Fibroblast of lung (primary cell): ENCODE measurements at regions not wholly inside any gene's neighbourhood (a gene's known extent, or its start where the extent isn't known, plus 50 kb on each side); places are given as distances from the start of the nearest gene placed in this dataset.

Experiments used
- DNase-seq, 2 donors: peaks; one replicate each; pipeline versions ENCODE4 v3.0.0 to v3.0.0-alpha.2; 2010; ENCODE audit warnings: low read depth in 2 of 2
- H2AFZ ChIP-seq: 2 replicates; pipeline ENCODE4 v1.5.1; 2012; ENCODE audit warnings: low read length, control low read depth, inconsistent platforms
- H3K27ac ChIP-seq: 2 replicates; pipeline ENCODE4 v1.5.1; 2011; ENCODE audit warnings: low read length, control low read depth; ENCODE audit not compliant: insufficient read depth
- H3K27me3 ChIP-seq: 2 replicates; pipeline ENCODE4 v1.5.1; 2011; ENCODE audit warnings: mild to moderate bottlenecking, low read length; ENCODE audit not compliant: control insufficient read depth, insufficient read depth
- H3K36me3 ChIP-seq: 2 replicates; pipeline ENCODE4 v1.5.1; 2011; ENCODE audit warnings: low read length; ENCODE audit not compliant: control insufficient read depth, insufficient read depth
- H3K4me1 ChIP-seq: 2 replicates; pipeline ENCODE4 v1.5.1; 2011; ENCODE audit warnings: low read length; ENCODE audit not compliant: control insufficient read depth, insufficient read depth; ENCODE audit errors: extremely low read depth
- H3K4me2 ChIP-seq: 2 replicates; pipeline ENCODE4 v1.5.1; 2011; ENCODE audit warnings: low read length, control low read depth; ENCODE audit not compliant: insufficient read depth; ENCODE audit errors: extremely low read depth
- H3K4me3 ChIP-seq, 4 experiments: fragments of 200-600 bp in 1 of 4; sonication (generic) in 1 of 4; replicated peaks in 1 of 4; 2 replicates each; pipeline ENCODE4 v1.5.1; 2011 to 2016; ENCODE audit warnings: low read length in 4 of 4, low read depth in 3 of 4, mild to moderate bottlenecking in 3 of 4, control low read depth in 2 of 4, inconsistent platforms in 1 of 4, mixed read lengths in 1 of 4; ENCODE audit not compliant: insufficient read depth in 1 of 4; ENCODE audit errors: control extremely low read depth in 1 of 4
- H3K79me2 ChIP-seq: 2 replicates; pipeline ENCODE4 v1.5.1; 2012; ENCODE audit warnings: mild to moderate bottlenecking, low read length, inconsistent platforms; ENCODE audit not compliant: control insufficient read depth, insufficient read depth
- H3K9ac ChIP-seq: 2 replicates; pipeline ENCODE4 v1.5.1; 2011; ENCODE audit warnings: mild to moderate bottlenecking, low read length, control low read depth; ENCODE audit not compliant: insufficient read depth
- H3K9me3 ChIP-seq: 2 replicates; pipeline ENCODE4 v1.5.1; 2012; ENCODE audit warnings: low read depth, low read length; ENCODE audit not compliant: control insufficient read depth, insufficient read depth
- H4K20me1 ChIP-seq: 2 replicates; pipeline ENCODE4 v1.5.1; 2011; ENCODE audit warnings: low read length; ENCODE audit not compliant: control insufficient read depth, insufficient read depth; ENCODE audit errors: extremely low read depth
- EZH2 ChIP-seq: IDR thresholded peaks from 2 replicates; pipeline ENCODE4 v1.5.1; 2012; ENCODE audit warnings: low read length, control low read depth, mild to moderate bottlenecking; ENCODE audit errors: missing control alignments
- TF ChIP-seq, protein P1 (sequence below), 2 donors: IDR thresholded peaks in 1 of 2; conservative IDR thresholded peaks in 1 of 2; 1 replicate in 1 of 2; 2 replicates in 1 of 2; pipeline ENCODE4 v1.5.1; 2011 to 2012; ENCODE audit warnings: low read length in 2 of 2, control low read depth in 1 of 2, inconsistent platforms in 1 of 2, low read depth in 1 of 2, mild to moderate bottlenecking in 1 of 2

DNA sequence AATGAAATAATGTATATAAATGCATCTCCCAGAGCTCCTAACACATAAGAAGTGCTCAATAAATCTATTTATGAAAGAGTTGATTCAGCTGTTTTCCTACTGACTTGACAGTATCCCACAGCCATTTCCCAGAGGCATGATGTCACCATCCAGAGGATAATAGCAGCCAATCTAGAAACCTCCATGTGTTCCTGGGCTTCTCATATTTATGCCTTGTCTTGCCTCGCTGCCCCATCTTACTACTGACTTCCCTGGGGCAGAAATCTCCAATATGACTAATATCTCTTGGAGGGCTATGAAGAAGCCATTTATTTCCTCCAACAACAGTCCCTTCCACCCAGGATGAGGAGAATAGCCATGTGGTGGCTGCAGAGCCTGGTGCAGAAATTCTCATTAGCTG, 115.4 kb upstream of the NAV2 start:
- H3K27ac ChIP-seq = no peak overlapping the region
- no peaks in the 10 kb centered on the region for H3K36me3 ChIP-seq
- H2AFZ ChIP-seq = no peak overlapping the region
- no peak overlapping the region for H3K4me3 ChIP-seq
- no peak overlapping the region for H3K4me2 ChIP-seq
- peak; percentile 73 to 80 for DNase-seq
- no peaks in the 10 kb centered on the region for H4K20me1 ChIP-seq
- H3K9ac ChIP-seq = no peak overlapping the region
- no peak for TF ChIP-seq EZH2
- TF ChIP-seq, protein P1, sequence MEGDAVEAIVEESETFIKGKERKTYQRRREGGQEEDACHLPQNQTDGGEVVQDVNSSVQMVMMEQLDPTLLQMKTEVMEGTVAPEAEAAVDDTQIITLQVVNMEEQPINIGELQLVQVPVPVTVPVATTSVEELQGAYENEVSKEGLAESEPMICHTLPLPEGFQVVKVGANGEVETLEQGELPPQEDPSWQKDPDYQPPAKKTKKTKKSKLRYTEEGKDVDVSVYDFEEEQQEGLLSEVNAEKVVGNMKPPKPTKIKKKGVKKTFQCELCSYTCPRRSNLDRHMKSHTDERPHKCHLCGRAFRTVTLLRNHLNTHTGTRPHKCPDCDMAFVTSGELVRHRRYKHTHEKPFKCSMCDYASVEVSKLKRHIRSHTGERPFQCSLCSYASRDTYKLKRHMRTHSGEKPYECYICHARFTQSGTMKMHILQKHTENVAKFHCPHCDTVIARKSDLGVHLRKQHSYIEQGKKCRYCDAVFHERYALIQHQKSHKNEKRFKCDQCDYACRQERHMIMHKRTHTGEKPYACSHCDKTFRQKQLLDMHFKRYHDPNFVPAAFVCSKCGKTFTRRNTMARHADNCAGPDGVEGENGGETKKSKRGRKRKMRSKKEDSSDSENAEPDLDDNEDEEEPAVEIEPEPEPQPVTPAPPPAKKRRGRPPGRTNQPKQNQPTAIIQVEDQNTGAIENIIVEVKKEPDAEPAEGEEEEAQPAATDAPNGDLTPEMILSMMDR (conservative IDR thresholded peaks at IDR 0.05 in 1 of 2, IDR thresholded peaks at IDR 0.05 in 1 of 2; ENCODE audit: low read depth in 1 of 2, low read length in 2 of 2) = no peak
- no peaks in the 10 kb centered on the region for H3K9me3 ChIP-seq
- no peaks in the 10 kb centered on the region for H3K79me2 ChIP-seq
- H3K4me1 ChIP-seq = peaks cover 17% of the 10 kb centered on the region
- H3K27me3 ChIP-seq = no peaks in the 10 kb centered on the region

DNA sequence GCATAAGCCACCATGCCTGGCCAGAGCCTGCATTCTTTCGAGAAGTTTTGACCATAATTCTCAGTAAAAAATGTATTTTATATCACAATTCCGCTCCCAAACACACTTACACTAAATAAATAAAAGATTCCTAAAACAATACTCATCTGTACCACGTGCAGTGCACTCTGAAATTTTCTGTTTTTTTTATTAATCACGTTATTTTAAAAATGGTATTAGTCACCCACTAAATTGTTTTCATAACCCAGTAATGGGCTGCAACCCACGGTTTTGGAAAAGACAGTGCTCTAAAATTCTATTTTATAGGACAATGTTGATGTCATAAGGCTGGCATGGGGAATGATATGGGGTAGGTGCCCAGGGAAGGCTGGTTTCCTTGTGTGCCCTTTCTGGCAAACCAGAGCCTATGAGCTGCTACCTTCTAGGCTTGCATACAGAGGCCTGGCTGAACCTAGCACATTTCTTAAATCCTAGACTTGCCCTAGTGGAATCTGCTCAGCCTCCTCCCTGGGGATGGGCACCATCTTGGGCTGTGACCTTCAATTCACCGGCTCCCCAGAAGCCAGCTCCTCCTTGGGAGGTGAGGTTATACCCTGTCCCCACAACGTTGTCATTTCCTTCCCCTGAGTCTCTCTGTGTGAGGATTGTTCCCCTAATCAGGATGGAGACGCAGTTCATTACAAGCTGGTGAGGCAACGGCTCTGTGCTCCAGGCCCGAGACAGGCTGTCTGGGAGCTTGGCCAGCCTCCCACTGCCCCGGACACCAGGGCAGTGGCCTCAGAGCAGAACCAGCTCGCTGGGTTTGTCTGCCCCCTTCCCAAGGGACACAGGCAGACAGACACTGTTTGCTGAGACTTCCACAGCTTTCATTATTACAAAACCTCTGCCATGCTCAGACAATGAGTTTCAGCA, 116.5 kb upstream of the NAV2 start:
- Histone ChIP-seq H2AFZ (peak overlapping the region; percentile 47), H3K9ac (peak overlapping the region; percentile 54), H3K4me1 (peaks cover 17% of the 10 kb centered on the region), H3K79me2 (no peaks in the 10 kb centered on the region), H4K20me1 (no peaks in the 10 kb centered on the region), H3K27me3 (no peaks in the 10 kb centered on the region), H3K4me2 (peak overlapping the region; percentile 74), H3K9me3 (no peaks in the 10 kb centered on the region), H3K36me3 (no peaks in the 10 kb centered on the region), H3K27ac (peak overlapping the region; percentile 92), H3K4me3 (no peak overlapping the region)
- DNase-seq = peak; percentile 85 to 93
- TF ChIP-seq, protein P1 (conservative IDR thresholded peaks at IDR 0.05 in 1 of 2, IDR thresholded peaks at IDR 0.05 in 1 of 2; ENCODE audit: low read depth in 1 of 2, low read length in 2 of 2) = no peak
- no peak for TF ChIP-seq EZH2

DNA sequence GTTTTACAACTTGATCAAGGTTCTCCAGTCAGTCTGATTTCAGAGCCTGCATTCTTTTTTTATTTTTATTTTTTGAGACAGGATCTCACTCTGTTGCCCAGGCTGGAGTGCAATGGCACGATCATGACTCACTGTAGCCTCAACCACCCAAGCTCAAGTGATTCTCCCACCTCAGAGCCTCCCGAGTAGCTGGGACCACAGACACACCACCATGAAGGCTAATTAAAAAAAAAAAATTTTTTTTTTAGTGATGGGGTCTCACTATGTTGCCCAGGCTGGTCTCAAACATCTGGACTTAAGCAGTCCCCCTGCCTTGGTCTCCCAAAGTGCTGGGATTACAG, 117.2 kb upstream of the NAV2 start:
- Histone ChIP-seq H3K4me3 (no peak overlapping the region), H3K27me3 (no peaks in the 10 kb centered on the region), H2AFZ (no peak overlapping the region), H4K20me1 (no peaks in the 10 kb centered on the region), H3K79me2 (no peaks in the 10 kb centered on the region), H3K9ac (no peak overlapping the region), H3K4me1 (peaks cover 17% of the 10 kb centered on the region), H3K27ac (peak overlapping the region; percentile 92), H3K4me2 (no peak overlapping the region), H3K36me3 (no peaks in the 10 kb centered on the region), H3K9me3 (no peaks in the 10 kb centered on the region)
- no peak for TF ChIP-seq EZH2
- TF ChIP-seq, protein P1 (conservative IDR thresholded peaks at IDR 0.05 in 1 of 2, IDR thresholded peaks at IDR 0.05 in 1 of 2; ENCODE audit: low read depth in 1 of 2, low read length in 2 of 2) = no peak
- DNase-seq = no peak
